ENCODE measurements at regions not wholly inside any gene's neighbourhood (a gene's known extent, or its start where the extent isn't known, plus 50 kb on each side); places are given as distances from the start of the nearest gene placed in this dataset.

- no peak for DNase-seq
Observed at GRCh38 chr6:100134297-100134696, 140.3 kb upstream of the MCHR2 start.

GRCh38 chr6:100132005-100132404 is 138.0 kb upstream of the MCHR2 start:
- DNase-seq: no peak

DNA sequence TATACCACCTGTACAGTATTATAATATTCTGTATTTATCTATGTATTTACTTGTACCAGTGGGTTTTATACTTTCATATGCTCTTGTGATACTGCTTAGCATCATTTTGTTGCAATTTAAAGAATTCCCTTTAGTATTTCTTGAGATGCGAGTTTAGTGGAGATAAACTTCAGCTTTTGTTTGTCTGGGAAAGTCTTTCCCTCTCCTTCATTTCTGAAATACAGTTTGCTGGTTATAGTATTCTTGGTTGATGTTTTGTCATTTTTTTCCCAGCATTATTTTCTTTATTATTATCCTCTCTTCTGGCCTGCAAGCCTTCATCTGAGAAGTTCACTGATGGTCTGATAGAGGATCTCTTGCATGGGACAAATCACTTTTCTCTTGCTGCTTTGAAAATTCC is 136.6 kb upstream of the MCHR2 start:
- no peak for DNase-seq

GRCh38 chr6:100126790-100127484 is 132.9 kb upstream of the MCHR2 start:
- DNase-seq: peak; percentile 8

DNA sequence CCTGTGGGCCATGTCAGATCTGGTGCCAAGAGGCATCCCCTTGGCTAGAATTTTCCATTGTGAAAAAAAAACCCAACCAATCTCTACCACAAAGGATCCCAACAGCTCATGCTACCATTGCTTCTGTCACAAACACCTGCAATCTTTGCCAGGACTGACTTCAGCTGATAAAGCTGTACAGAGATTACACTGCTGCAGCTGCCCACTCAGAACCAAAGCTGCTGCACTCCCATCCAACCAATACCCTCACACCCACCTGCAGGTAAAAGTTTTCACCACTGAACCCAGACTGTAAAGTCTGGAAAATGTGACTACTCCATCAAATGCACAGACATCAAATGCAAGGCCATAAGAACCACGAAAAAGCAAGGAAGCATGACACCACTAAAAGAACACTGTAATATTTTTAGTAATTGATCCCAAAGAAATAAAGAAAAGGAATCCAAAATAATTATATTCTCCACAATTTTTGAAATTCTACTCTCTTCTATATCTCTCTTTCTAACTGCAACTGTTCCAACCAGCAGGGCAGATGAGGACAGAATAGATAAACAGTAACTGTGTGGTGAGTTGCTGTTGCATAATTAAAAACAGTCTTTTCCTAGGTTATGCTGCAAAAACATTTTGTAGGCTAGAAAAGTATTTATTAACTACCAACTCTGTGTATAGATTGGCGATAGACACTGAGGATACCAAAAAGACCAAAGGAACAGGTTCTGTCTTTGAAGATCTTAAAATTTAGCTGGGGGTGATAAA is 128.0 kb upstream of the MCHR2 start:
- no peak for DNase-seq

- DNase-seq: no peak
Observed at GRCh38 chr6:100119261-100119660, 125.2 kb upstream of the MCHR2 start.

- no peak for DNase-seq
Observed at GRCh38 chr6:100118301-100118700, 124.3 kb upstream of the MCHR2 start.

DNA sequence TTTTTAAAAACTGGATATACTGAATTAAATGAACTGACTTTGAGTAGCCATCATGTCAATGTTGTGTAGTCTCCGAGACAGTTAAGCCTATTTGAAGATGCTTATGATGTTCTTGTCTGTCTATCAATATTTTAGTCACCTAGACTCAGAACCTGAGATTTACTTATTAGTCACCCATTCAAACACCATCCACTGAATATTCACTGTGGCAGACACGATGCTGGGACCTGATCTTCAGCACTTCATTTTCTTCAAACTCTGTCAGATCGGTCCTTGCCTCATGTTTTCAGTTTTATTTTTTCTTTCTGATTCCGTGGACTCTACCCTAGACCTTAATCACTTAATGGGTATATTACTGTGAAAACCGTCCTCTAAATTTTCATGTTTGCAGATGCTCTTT is 123.7 kb upstream of the MCHR2 start:
- DNase-seq: no peak

GRCh38 chr6:100116411-100117194 is 122.6 kb upstream of the MCHR2 start:
- peak; percentile 83 for DNase-seq

- no peak for DNase-seq
Observed at GRCh38 chr6:100115407-100116101, 121.5 kb upstream of the MCHR2 start.

DNA sequence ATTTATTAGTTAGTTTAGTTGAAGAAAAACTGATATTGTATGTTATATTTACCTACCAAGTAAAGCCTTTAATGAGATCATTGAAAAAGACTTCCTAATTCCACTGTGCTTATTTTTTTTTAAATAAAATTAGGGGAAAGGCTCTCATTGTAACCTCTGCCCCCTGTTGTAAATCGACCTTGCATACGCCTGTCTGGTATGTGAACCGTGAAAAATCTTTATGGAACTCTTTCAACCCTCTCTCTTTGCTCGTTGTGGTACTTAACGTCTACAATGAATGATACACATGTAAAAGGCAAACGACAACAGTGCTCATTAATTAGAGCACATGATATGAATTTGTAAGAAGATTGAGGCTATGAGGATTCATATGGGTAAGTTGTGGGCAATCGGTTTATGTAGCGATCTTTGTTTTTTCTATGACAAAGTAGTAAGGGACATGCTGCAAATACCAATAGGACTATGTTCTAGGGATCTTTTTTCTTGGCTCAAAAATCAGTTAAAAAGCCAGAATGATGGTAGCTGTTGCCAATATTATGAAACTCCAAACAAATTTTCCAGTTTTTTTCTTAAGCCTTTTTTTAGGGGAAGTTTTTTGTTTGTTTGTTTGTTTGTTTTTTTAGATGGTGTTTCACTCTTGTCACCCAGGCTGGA is 119.0 kb upstream of the MCHR2 start:
- DNase-seq: no peak

DNA sequence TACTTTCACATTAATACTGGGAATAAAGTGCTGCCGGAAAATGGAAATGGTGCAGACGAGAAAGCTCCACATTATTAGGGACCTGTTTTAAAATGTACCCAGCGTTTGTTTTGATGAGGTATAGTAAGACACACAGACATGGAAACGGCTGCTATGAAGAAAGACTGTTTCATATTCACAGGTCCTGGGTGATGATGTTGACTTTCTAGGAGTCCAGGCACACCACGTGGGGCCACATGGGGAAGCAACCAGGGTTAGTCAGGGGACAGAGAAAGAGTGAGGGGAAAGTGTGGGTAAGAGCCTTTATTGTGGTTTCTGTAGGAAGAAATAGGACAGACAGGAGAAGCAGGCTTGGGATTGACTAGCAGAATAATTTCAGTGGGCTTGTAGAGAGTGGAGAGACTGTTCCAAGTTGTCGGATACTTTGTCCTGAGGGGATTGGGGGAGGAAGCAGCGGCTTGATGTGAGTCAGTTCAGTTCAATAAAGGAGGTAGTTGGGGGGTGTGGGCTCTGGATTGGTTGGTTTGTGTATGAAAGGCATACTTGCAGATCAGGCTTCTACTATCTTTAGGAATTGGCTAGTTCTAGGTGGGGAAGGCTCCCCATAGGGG is 112.0 kb upstream of the MCHR2 start:
- no peak for DNase-seq

GRCh38 chr6:100105138-100105537 is 111.1 kb upstream of the MCHR2 start:
- no peak for DNase-seq

- no peak for DNase-seq
Observed at GRCh38 chr6:100103931-100104330, 109.9 kb upstream of the MCHR2 start.

DNA sequence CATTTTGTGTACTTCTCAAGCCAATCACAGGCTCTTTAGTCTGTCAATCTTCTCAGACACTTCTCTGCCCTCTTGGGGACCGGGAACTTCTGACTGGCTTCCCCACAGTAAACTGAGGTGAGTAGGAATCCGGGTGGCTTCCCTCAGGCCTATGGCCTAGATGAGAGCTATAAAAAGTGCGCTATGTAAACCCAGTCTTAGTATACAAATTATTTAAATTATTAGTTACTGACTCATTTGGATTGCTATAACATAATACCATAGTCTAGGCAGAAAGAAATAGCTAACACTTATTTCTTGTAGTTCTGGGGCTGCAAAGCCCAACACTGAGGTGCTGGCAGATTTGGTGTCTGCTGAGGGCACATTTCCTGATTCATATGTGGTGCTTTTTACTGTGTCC is 109.2 kb upstream of the MCHR2 start:
- DNase-seq: no peak

DNA sequence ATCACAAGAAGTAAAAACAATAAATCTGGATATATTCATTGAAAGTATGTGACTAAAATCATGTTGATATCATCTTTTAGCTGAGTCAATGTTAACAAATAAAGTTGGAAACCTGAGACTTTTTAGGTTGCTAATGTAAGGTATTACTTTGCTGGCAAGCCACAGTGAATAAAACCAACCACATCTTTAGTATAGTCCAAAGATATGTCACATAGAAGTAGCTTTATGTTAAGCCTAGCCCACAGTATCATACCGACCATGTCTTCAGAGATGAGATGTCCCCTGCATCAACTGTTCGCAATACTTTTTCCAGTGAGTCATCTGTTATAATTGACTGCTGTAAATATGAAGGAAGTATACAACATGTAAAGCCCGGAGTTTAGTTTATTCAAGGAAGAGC is 107.6 kb upstream of the MCHR2 start:
- DNase-seq: no peak

DNA sequence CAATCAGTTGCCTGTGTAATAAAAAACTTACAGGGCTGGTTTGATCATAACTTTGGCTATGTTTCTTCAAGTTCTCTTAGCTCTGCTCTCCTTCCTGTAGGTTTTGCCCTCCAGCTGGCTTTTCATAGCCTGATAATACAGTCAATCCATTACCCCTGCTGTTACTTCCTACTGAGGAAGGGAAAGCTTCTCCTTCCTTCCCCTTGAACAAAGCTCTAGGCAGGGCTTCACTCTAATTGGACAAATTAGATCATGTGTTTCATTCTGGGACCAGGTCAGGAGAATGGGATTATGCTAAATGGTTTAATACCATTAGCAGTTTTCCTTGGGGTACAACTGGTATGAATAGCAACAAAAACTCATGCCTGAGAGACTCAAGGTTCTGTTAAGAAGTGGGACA is 106.8 kb upstream of the MCHR2 start:
- no peak for DNase-seq

DNA sequence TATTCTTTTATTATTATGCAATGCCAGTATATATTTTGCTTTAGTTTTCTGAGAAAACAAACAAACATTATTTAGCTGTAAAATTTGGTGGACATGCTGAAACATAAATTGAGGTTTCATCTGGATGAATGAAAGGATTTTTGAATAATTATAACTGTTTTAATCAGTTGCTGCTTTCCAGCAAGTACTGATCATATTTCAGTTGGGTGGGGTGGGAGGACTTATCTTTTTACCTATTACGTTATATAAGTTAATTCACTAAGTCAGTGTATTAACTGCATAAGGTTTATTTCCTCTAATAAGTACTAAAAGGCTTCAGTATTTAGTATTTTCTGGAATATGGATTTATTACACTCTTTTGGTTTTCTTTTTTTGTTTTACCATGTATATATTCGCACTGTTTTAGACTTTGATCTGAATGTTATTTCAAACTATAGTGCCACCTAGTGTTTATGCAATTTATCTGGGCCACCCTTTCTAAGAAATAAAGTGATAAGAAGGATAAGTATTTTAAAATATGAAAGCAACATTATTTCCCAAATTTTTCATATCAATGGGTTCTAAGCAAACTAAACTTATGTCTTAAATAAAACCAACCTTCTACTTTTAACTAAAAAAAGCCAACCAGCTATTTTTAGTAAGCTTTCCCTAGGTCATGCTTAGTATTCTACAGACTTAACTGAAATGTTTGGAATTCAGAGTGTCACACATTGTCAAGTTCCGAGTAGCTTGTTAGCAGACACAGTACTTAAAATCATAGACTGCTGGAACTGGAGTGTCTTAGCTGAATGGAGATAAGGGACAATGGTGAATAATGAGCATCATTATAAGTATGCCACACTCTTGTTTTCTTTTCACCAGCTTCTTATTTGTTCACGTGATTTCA is 105.4 kb upstream of the MCHR2 start:
- peak; percentile 68 for DNase-seq

DNA sequence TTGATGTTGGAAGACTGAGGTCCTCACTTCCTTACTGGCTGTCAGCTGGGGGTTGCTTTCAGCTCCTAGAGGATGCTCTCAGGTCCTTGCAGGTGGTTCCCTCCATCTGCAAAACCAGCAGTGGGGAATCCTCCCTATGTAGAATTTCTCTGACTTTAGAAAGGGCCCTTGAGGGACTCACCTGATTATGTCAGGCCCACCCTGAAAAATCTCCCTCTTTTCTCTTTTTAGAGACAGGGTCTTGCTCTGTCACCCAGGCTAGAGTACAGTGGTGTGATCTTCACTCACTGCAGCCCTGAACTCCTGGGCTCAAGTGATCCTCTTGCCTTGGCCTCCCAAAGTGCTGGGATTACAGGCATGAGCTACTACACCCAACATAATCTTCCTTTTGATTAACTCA is 102.9 kb upstream of the MCHR2 start:
- no peak for DNase-seq

DNA sequence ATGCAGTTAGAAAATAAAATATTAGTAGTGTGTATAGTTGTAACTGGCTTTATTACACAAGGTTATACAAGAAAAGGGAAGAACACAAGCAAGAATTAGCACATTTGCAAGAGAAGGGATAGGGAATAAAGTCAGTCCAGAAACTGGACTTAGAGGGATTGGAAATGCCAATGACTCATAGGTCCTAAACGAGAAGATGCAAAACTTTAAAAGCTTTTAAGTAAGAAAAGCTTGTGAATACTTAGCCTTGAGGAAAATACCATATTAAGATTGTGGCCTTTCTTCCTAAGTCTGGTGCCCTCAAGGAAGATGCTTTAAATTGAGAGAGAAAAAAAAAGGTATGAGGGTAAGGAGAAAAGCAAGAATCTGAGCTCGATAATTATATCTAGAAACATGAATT is 102.3 kb upstream of the MCHR2 start:
- DNase-seq: no peak

DNA sequence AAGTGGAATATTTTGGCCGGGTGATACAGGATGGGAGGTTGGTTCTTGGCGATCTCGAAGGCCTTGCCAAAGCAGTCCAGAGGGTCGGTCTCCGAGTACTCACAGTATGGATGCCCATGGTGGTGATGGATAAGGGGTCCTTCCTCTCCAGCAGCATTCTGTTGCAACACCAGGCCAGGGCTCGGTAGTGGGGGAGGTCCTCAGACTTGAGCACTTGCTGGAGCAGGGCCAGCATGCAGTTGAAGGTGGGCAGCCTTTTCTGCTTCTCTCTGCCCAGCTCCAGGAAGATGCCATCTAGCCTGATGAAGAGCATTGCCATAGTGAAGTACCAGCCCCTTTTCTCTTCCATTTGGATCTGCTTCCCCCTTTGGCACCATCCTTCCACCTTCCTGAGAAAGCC is 99.4 kb upstream of the MCHR2 start:
- DNase-seq: no peak

All from NCI-H748 treated with DMSO at 0.1 percent for 48 hours (cell line).